Activated CD4-positive, alpha-beta T cell treated with anti-CD3 and anti-CD28 coated beads, Interleukin-2, amount 50 U/mL, for 1 hour (primary cell): ENCODE measurements at regions not wholly inside any gene's neighbourhood (a gene's known extent, or its start where the extent isn't known, plus 50 kb on each side); places are given as distances from the start of the nearest gene placed in this dataset.
"Not testable (repeated sequence)": the region's sequence is repeated elsewhere in the genome, so short reads cannot be mapped to it uniquely, and the experiment has no call there.

Experiments used
- DNase-seq: peaks from one replicate; pipeline ENCODE4 v3.0.0-alpha.2; 2020

DNA sequence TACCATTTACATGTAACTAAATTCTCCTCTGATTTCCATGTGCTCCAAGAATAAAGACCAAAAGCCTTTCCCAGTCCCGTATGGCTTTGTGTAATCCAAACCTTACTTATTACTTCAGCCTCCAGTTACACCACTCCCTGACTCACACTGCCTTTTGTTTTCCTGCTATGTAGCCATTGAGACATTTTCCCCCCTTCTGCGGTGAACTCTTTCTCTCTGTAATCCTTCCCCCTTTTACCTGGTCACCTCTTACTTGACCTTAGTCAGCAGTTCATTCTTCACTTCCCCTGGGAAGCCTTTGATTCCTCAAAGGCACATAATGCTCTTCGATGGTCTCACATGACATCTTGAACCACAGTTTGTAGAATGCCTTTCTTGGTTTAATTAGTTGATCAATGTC is 256.0 kb upstream of the FANCL start:
- no peak for DNase-seq

GRCh38 chr2:58495806-58496205 is 254.7 kb upstream of the FANCL start:
- DNase-seq, result no peak

DNA sequence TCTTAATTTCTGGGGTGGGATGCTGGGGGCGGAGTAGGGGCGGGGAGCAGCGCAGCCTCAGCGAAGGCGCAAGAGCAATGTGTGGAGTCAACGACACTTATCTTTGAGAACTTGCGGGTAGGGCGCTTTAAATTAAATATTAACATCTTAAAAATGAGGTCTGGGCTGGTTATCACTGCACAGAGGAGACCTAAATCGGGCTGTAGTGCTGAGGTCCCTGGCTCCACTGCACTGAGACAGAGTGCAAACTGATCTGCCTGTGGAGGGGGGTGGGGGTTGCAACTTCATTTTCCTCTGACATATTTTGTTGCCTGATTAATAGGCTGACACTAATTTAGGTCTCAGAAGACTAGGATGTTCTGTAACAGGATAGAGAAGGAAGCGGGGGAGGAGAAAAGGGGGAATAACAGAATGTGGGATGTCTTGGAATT is 253.0 kb upstream of the FANCL start:
- DNase-seq, result no peak

GRCh38 chr2:58484629-58485028 is 243.5 kb upstream of the FANCL start:
- no peak for DNase-seq

- no peak for DNase-seq
These were observed 243.1 kb upstream of the FANCL start for GRCh38 chr2:58484221-58484620.

- DNase-seq, result no peak
These were observed 242.2 kb upstream of the FANCL start for GRCh38 chr2:58483307-58483706.

GRCh38 chr2:58481670-58482069 is 240.5 kb upstream of the FANCL start:
- DNase-seq, result no peak

DNA sequence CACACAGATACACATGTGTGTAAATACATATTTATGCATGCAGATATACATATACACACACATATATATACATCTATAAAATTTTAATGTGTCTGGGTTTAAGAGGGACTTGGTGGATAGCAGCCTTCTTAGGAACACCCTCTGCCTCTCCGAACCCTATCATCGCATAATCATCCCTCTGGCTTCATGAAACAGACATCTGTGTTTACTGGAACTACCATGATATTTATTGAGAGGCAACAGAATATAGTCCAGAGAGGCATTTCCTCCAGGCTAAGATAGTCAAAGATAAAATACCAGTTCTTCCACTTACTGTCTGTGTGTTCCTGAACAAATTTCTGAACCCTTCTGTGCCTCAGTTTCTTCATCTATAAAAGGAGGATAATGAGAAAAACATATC is 239.0 kb upstream of the FANCL start:
- DNase-seq, result no peak

DNA sequence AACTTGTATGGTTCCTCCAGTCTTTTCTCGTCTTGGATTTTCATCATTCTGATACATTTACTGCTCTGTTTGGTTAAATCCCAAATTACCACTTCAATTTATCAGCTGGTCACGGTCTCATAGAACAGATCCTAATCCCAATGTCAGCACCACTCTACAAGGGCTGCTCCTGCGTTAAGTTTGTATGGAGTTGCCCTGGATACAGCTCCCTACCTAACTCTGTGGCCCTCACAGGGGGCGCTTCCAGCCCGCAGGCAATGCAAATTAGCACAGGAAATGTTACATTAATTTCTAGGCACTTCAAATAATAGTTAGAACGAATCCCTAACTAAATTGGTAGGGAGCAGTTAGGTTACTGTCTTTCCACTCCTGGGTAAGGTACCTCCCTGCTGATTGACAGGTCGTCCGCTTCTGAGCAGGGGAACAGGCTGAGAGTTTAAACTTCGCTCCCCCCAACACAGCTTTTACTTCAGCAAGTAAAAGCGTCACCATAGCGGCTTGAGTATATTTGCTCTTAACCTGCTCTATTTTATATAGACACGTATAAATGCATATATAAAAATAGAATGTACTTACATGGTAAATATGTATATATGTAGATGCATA is 238.5 kb upstream of the FANCL start:
- no peak for DNase-seq

- DNase-seq, result no peak
These were observed 235.4 kb upstream of the FANCL start for GRCh38 chr2:58476556-58476955.

GRCh38 chr2:58475756-58476155 is 234.6 kb upstream of the FANCL start:
- DNase-seq, result no peak

GRCh38 chr2:58473165-58473564 is 232.0 kb upstream of the FANCL start:
- no peak for DNase-seq

DNA sequence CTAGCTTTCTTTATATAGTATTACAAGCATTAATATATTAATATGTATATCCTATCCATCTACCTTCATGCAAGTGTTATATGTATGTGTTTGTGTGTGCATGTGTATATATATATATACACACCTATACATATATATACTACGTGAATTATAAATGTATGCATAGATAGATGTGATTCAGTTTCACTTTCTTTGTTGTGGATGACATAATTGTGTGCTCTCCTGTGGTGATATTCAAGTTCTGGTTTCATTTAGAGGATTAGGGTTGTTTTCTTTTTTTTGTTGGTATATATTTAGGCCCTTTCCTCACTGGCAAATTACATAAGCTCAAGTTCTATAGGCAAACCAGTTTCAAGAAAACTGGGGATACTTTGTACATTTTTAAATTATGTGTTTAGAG is 225.7 kb upstream of the FANCL start:
- no peak for DNase-seq

DNA sequence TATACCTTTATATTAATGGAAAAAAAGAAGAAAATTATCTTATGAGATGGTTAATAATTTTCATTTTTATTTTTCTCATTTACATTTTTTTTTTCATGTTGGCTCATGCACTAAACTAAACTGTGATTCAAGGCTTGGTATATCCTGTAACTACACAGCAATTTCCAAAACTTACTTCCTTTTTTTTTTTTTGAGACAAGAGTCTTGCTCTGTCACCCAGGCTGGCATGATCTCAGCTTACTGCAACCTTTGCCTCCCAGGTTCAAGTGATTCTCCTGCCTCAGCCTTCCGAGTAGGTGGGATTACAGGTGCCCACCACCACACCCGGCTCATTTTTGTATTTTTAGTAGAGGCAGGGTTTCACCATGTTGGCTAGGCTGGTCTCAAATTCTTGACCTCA is 224.9 kb upstream of the FANCL start:
- not testable (repeated sequence) for DNase-seq

GRCh38 chr2:58460670-58461069 is 219.5 kb upstream of the FANCL start:
- DNase-seq, result no peak

GRCh38 chr2:58449286-58450010 is 208.3 kb upstream of the FANCL start:
- DNase-seq, result no peak

DNA sequence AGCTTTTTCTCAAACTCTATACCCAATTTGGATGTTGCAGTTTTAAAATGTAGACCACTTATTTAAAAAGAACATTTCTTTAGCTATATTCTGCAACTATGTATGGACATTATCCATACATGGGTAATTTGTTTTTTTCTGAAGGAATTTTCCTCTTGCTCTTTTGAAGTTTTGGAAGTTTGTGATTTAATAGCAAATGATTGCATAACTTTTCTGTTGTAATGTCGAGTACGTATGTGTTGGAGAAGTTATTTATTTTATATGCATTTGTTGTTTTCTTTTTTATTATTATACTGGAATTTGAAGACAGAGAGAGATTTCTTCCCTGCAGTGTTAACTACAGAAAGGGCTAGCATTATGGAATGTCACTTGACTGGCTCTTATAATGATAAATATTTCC is 207.7 kb upstream of the FANCL start:
- DNase-seq, result no peak

DNA sequence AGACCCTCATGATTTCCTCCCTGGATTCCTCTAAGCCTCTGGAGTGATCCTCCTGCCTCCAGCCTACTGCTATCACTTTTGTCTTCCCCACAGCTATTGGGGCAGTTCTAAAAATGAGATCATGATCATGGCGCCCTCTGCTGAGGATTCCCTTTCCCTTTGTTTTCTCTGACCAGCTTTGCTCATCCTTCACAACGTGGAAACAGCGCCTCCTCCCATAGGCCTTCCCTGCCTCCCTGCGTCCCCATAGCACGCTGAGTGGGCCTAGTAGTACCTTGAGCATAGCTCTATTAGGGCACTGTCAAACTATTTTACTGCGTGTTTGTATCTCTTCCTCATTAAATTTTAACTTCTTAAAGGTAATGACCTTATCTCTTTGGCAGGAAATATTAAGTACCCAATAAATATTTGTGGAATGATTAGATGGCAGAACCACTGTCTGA is 207.0 kb upstream of the FANCL start:
- DNase-seq, result no peak

DNA sequence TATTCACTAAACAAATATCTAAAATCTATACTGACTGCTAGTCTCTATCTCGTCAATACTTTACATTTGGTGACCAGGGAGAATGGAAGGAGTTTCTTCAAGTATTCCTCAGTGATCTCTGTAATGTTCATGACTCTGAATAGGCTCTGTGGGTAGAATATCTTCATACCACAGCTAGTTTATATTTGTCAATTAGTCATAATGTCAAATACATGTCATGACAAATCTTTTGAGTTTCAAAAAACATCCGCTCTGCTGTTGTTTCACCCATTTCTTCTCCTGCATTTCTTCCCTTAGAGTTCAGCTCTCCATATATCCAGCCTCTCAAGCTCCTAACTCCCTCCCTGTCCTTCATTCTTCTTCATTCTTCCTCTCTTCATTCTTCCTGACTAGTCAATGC is 206.5 kb upstream of the FANCL start:
- DNase-seq, result no peak

GRCh38 chr2:58441643-58442042 is 200.5 kb upstream of the FANCL start:
- DNase-seq, result no peak

- DNase-seq, result no peak
These were observed 195.7 kb upstream of the FANCL start for GRCh38 chr2:58436872-58437271.

DNA sequence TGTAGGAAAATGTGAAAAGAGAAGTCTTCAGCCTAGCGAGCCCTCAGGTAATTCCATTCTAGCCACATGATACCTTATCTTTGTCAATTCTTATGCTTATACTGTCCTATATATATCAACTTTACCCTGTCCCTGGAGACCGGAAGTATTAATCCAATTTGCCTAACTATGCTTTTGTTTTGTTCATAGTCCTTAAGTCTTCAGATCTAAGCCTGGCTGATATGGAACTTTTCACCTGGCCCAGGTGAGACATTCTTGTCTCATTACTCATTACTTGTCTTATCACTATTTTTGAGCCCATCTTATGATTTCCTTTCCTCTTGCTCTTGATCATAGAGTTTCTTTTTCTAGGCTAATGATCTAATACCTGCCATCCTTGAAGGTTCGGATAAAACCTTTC is 194.1 kb upstream of the FANCL start:
- no peak for DNase-seq

- DNase-seq, result no peak
These were observed 193.6 kb upstream of the FANCL start for GRCh38 chr2:58434692-58435091.

GRCh38 chr2:58432491-58433170 is 191.5 kb upstream of the FANCL start:
- DNase-seq, result no peak
